Activated T-cell treated with anti-CD3 and anti-CD28 coated beads, Interleukin-2, amount 50 U/mL, for 24 hours (primary cell): ENCODE measurements at regions not wholly inside any gene's neighbourhood (a gene's known extent, or its start where the extent isn't known, plus 50 kb on each side); places are given as distances from the start of the nearest gene placed in this dataset.

Experiments used
- DNase-seq: peaks from one replicate; pipeline ENCODE4 v3.0.0-alpha.2; 2020
- H3K27ac Mint-ChIP-seq: 2 replicates; pipeline ENCODE4 v1.8.0; 2020; ENCODE audit warnings: mild to moderate bottlenecking, mixed read lengths
- H3K27me3 Mint-ChIP-seq: 2 replicates; pipeline ENCODE4 v1.8.0; 2020; ENCODE audit warnings: mixed read lengths
- H3K36me3 Mint-ChIP-seq: 2 replicates; pipeline ENCODE4 v1.8.0; 2020; ENCODE audit warnings: low read depth, mixed read lengths
- H3K4me1 Mint-ChIP-seq: 2 replicates; pipeline ENCODE4 v1.8.0; 2020; ENCODE audit warnings: low read depth, mixed read lengths
- H3K4me3 Mint-ChIP-seq: 2 replicates; pipeline ENCODE4 v1.8.0; 2020; ENCODE audit warnings: mild to moderate bottlenecking, moderate library complexity, mixed read lengths
- H3K9me3 Mint-ChIP-seq: 2 replicates; pipeline ENCODE4 v1.8.0; 2020; ENCODE audit warnings: mixed read lengths

DNA sequence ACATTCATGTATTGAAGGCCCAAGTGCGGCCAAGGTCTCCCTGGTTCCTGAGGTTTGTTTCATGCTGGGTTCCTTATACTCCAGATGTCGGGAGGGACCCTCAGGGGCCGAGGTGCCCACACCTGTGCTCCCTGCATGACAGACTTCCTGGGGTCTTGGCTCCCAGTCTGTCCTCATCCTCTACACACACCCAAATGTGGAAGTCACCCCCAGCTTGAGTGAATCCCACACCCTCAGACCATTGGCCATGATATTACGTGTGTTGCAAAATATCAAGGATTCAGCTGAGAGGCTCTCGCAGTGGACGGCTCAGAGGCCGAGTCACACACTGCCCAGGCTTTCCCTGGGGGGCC, 82.2 kb upstream of the DUSP22 start:
- Mint-ChIP-seq H3K4me1 (peaks cover 42% of the 10 kb centered on the region), H3K4me3 (peak overlapping the region; percentile 61), H3K36me3 (no peaks in the 10 kb centered on the region), H3K9me3 (peaks cover 6% of the 10 kb centered on the region), H3K27me3 (peaks cover 5% of the 10 kb centered on the region), H3K27ac (peak overlapping the region; percentile 87)
- no peak for DNase-seq

- Mint-ChIP-seq H3K4me3 (no peak overlapping the region), H3K36me3 (no peaks in the 10 kb centered on the region), H3K9me3 (peaks cover 6% of the 10 kb centered on the region), H3K27ac (no peak overlapping the region), H3K27me3 (peaks cover 5% of the 10 kb centered on the region), H3K4me1 (peaks cover 47% of the 10 kb centered on the region)
- no peak for DNase-seq
Observed at GRCh38 chr6:210778-211374, 81.4 kb upstream of the DUSP22 start.

DNA sequence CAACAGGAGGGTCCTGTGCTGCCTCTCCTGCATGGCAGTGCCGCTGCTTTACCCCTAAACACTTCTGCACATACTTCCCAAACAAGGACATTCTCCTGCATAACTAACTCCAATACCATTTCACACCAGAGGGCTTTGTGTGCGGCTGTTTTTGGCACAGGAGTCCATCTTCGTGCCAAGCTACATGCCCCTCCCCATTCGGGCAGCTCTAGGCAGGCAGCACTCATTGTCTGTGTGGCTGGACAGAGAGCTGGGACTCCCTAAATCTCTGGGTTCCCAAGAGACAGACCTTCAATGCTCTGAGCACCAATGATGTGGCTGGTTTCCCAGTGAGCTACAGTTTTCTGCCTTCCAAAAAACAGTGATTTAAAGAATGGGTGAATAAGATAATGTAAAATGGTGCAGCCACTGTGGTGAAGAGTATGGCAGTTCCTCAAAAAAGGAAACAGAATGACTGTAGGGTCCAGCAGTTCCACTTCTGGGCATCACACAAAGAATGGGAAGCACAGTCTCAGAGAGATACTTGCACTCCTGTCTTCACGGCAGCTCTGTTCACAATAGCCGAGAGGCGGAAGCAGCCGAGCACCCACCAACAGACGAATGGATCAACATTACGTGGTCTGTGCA, 80.3 kb upstream of the DUSP22 start:
- Mint-ChIP-seq H3K4me1 (peaks cover 55% of the 10 kb centered on the region), H3K9me3 (peaks cover 6% of the 10 kb centered on the region), H3K27ac (no peak overlapping the region), H3K36me3 (no peaks in the 10 kb centered on the region), H3K4me3 (no peak overlapping the region), H3K27me3 (peaks cover 5% of the 10 kb centered on the region)
- DNase-seq: no peak

DNA sequence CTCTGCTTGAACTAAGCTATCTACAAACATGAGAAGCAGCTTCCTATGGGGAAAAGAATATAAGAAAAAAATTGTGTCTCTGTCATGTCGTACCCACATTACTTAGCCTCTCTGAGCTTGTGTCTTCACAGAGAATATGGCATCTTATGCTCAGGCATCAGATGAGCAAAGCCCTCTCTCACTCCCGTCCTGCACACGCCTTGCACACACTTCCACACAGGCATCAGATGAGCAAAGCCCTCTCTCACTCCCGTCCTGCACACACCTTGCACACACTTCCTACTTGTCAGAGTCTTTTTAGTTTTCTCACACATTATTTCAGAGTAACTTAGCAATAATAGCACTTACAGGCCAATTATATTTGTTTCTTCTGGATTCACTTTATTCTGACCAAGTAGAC, 79.0 kb upstream of the DUSP22 start:
- H3K27ac Mint-ChIP-seq: no peak overlapping the region
- H3K27me3 Mint-ChIP-seq: peaks cover 5% of the 10 kb centered on the region
- peaks cover 6% of the 10 kb centered on the region for H3K9me3 Mint-ChIP-seq
- peaks cover 66% of the 10 kb centered on the region for H3K4me1 Mint-ChIP-seq
- DNase-seq: no peak
- no peaks in the 10 kb centered on the region for H3K36me3 Mint-ChIP-seq
- no peak overlapping the region for H3K4me3 Mint-ChIP-seq

DNA sequence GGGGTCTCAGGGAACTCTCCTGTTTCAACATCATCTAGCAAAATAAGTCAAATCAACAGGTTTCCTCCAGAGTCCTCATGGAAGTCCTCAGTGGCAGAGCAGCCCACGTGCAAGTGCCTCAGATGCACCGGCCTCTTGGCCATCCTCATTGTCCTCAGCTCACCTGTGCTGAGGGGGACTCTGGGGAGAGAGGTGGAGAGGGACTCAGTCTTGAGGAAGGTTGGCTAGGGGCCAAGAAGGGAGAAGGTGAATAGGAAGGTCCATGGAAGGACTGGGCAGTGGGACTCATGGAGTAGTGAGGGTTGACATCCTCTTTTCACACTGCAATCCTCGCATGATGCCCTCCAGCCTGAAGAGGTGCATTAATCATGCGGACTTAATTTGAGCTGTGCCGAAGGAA, 77.9 kb upstream of the DUSP22 start:
- Mint-ChIP-seq H3K27ac (no peak overlapping the region), H3K9me3 (peaks cover 6% of the 10 kb centered on the region), H3K4me3 (no peak overlapping the region), H3K36me3 (no peaks in the 10 kb centered on the region), H3K27me3 (peaks cover 9% of the 10 kb centered on the region), H3K4me1 (peaks cover 65% of the 10 kb centered on the region)
- DNase-seq: no peak

GRCh38 chr6:215335-216034, 76.8 kb upstream of the DUSP22 start:
- Mint-ChIP-seq H3K4me3 (no peak overlapping the region), H3K27me3 (peaks cover 9% of the 10 kb centered on the region), H3K36me3 (no peaks in the 10 kb centered on the region), H3K9me3 (peaks cover 6% of the 10 kb centered on the region), H3K27ac (peak overlapping the region; percentile 83), H3K4me1 (peaks cover 64% of the 10 kb centered on the region)
- peak; percentile 72 for DNase-seq

GRCh38 chr6:217048-217659, 75.1 kb upstream of the DUSP22 start:
- DNase-seq: peak; percentile 55
- H3K4me1 Mint-ChIP-seq: peaks cover 75% of the 10 kb centered on the region
- no peak overlapping the region for H3K4me3 Mint-ChIP-seq
- peaks cover 7% of the 10 kb centered on the region for H3K27me3 Mint-ChIP-seq
- peak overlapping the region; percentile 79 for H3K27ac Mint-ChIP-seq
- H3K9me3 Mint-ChIP-seq: peaks cover 6% of the 10 kb centered on the region
- no peaks in the 10 kb centered on the region for H3K36me3 Mint-ChIP-seq

DNA sequence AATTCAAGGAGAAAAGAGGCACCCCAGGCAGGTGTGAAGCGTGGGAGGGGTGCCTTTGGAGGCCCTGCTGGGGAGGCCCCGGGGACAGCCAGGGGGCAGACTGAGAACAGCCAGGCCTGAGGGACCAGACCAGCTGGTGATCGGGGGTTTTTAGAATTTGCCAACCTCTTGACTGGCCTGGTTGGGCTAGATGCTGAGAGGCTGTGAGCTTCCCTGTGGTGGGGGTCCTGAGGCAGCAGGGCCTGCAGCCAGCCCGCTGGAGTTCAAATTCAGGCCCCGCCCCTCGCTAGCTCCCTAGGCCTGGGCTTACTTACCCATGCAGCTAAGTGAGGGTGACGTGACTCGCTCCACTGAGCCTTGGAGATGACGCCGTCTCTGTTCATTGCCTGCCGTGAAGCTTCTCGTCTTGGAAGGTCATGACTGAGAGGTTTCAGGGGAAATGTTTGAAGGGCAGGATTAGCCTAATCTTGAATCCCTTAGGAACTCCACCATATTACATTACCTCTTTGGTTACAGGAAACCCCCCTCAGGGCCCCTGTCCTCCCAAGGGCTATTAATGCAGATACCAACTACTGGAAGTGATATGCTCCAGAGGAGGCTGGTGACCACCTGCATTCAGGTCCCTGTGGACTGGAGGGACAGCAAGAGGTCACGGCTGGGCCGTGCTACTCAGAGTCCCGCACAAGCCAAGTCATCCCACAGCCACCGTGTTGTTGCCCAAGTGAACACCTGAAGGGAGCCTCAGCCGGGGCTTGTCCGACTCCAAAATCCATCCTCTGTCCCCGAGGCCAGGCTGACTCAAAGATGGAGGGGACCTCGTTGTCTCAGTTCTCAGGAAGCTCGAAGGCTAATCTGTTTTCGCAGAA, 73.9 kb upstream of the DUSP22 start:
- Mint-ChIP-seq H3K36me3 (no peaks in the 10 kb centered on the region), H3K27me3 (peaks cover 4% of the 10 kb centered on the region), H3K9me3 (peaks cover 6% of the 10 kb centered on the region), H3K4me1 (peaks cover 86% of the 10 kb centered on the region), H3K27ac (no peak overlapping the region), H3K4me3 (no peak overlapping the region)
- no peak for DNase-seq

- Mint-ChIP-seq H3K27ac (no peak overlapping the region), H3K4me1 (peaks cover 93% of the 10 kb centered on the region)
Observed at GRCh38 chr6:219019-219570, 73.2 kb upstream of the DUSP22 start.

DNA sequence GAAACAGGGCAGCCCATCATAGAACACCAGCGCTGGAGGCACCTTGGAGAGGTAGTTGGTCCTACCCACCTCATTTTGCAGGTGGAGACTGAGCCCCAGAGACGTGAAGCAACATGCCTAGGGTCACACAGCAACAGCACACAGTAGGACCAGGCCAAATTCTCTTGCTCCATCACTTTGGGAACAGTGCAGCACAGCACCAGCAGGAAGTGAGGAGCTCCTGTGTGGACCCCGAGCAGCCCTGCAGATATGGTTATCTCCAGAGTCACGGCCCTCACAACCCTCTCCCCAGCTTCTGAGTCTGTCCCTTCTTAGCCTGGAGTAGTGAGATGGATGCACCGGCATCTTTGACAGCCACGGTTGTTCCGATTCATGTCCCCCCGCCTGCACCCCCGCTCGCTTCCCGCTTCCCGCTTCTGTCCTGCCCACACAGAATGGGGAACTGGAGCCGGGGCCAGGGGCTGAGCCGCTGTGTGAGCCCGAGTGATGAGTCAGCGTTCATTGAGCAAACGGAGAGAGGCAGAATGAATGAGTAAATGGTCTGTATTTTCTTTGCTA, 72.6 kb upstream of the DUSP22 start:
- H3K4me3 Mint-ChIP-seq: no peak overlapping the region

More at GRCh38 chr6:219019-219570, 73.2 kb upstream of the DUSP22 start:
- peaks cover 4% of the 10 kb centered on the region for H3K27me3 Mint-ChIP-seq
- H3K36me3 Mint-ChIP-seq: no peaks in the 10 kb centered on the region
- H3K4me3 Mint-ChIP-seq: no peak overlapping the region
- peaks cover 4% of the 10 kb centered on the region for H3K9me3 Mint-ChIP-seq
- DNase-seq: no peak

GRCh38 chr6:220312-220711, 72.0 kb upstream of the DUSP22 start:
- H3K27ac Mint-ChIP-seq: no peak overlapping the region
- DNase-seq: no peak
- H3K36me3 Mint-ChIP-seq: peaks cover 2% of the 10 kb centered on the region
- no peaks in the 10 kb centered on the region for H3K9me3 Mint-ChIP-seq
- H3K4me3 Mint-ChIP-seq: no peak overlapping the region
- H3K27me3 Mint-ChIP-seq: peaks cover 4% of the 10 kb centered on the region
- H3K4me1 Mint-ChIP-seq: peaks cover 95% of the 10 kb centered on the region

More for the DNA sequence above, 72.6 kb upstream of the DUSP22 start:
- H3K27me3 Mint-ChIP-seq: peaks cover 4% of the 10 kb centered on the region
- H3K27ac Mint-ChIP-seq: no peak overlapping the region
- peaks cover 2% of the 10 kb centered on the region for H3K36me3 Mint-ChIP-seq
- H3K9me3 Mint-ChIP-seq: no peaks in the 10 kb centered on the region
- no peak for DNase-seq
- peaks cover 95% of the 10 kb centered on the region for H3K4me1 Mint-ChIP-seq

DNA sequence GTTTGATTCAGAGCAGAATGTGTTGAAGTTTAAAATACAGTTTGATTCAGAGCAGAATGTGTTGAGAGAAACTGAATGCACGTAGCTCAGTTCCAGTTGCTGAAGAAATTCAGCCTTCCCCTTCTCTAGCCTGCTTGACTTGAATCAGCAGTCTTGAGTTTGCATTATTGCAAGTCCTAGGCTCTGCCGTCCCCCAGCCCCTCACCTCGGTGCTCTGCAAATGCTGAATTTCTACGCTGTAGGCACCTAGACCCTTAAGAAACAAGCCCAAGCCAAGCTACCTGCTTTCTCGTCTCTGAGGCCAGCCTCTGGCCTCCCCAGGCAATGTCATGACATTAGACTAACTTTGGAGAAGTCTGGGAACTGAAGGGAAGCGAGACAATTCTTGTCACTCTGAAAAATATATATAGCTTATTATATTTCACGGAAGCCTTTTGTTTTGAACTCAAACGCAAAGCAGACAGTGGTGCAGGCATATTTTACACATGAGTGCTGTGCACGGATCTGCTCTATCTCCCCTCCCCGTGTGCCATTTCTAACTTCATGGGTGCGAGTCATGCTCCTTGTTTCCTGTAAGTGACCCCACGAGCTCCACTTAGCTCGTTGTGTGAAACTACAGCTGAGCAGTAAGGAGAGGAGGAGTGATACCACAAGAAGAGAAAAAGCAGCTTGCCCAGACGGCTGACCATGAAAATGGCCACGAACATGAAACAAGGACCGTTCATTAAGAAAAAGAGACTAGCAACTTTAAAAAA, 71.4 kb upstream of the DUSP22 start:
- Mint-ChIP-seq H3K9me3 (no peaks in the 10 kb centered on the region), H3K36me3 (peaks cover 2% of the 10 kb centered on the region), H3K27me3 (peaks cover 4% of the 10 kb centered on the region), H3K4me1 (peaks cover 95% of the 10 kb centered on the region), H3K27ac (peak overlapping the region; percentile 91), H3K4me3 (peak overlapping the region; percentile 11)
- DNase-seq: no peak
